Testis (tissue), 2 donors: ENCODE measurements at regions not wholly inside any gene's neighbourhood (a gene's known extent, or its start where the extent isn't known, plus 50 kb on each side); places are given as distances from the start of the nearest gene placed in this dataset.

Source experiments
- CTCF ChIP-seq, 3 experiments: fragments of 450-650 bp in 2 of 3; fragments of 200-600 bp in 1 of 3; sonication (generic) in 1 of 3; IDR thresholded peaks; one replicate each; pipeline ENCODE4 v1.5.1; 2016 to 2019; ENCODE audit warnings: antibody characterized with exemption in 3 of 3, mild to moderate bottlenecking in 2 of 3, moderate library complexity in 1 of 3
- POLR2A ChIP-seq: fragments of 450-650 bp; IDR thresholded peaks from one replicate; pipeline ENCODE4 v1.6.1; 2017; ENCODE audit warnings: antibody characterized with exemption, mild to moderate bottlenecking, moderate library complexity

- TF ChIP-seq CTCF (IDR thresholded peaks at IDR 0.05) (no peak), POLR2A (no peak)
Observed at GRCh38 chr2:57399057-57399456, 647.5 kb upstream of the VRK2 start.
